Endodermal cell (in vitro differentiated cells): ENCODE measurements at regions not wholly inside any gene's neighbourhood (a gene's known extent, or its start where the extent isn't known, plus 50 kb on each side); places are given as distances from the start of the nearest gene placed in this dataset.

Source experiments
- DNase-seq: peaks from one replicate; pipeline ENCODE4 v3.0.0-alpha.2; 2017
- H3K27ac ChIP-seq: 2 replicates; pipeline ENCODE4 v1.5.1; 2013; ENCODE audit warnings: mild to moderate bottlenecking, low read depth, low read length, moderate library complexity
- H3K27me3 ChIP-seq: 2 replicates; pipeline ENCODE4 v1.6.1; 2013; ENCODE audit warnings: mild to moderate bottlenecking, low read length, moderate library complexity; ENCODE audit not compliant: insufficient read depth, control insufficient read depth, poor library complexity, severe bottlenecking
- H3K36me3 ChIP-seq: 2 replicates; pipeline ENCODE4 v1.7.0; 2013; ENCODE audit warnings: mild to moderate bottlenecking, low read length, moderate library complexity; ENCODE audit not compliant: control insufficient read depth, insufficient read depth
- H3K4me1 ChIP-seq: one replicate; pipeline ENCODE4 v1.7.0; 2013; ENCODE audit warnings: low read length; ENCODE audit not compliant: control insufficient read depth, insufficient read depth
- H3K4me3 ChIP-seq: 2 replicates; pipeline ENCODE4 v1.5.1; 2013; ENCODE audit warnings: mild to moderate bottlenecking, low read length, moderate library complexity
- H3K9ac ChIP-seq: 2 replicates; pipeline ENCODE4 v1.6.1; 2013; ENCODE audit warnings: mild to moderate bottlenecking, low read length, moderate library complexity; ENCODE audit not compliant: poor library complexity, severe bottlenecking; ENCODE audit errors: extremely low read depth
- H3K9me3 ChIP-seq: 2 replicates; pipeline ENCODE4 v1.6.1; 2013; ENCODE audit warnings: mild to moderate bottlenecking, low read length, moderate library complexity; ENCODE audit not compliant: control insufficient read depth
- H3K27ac Mint-ChIP-seq: 2 replicates; pipeline ENCODE4 v1.8.0; 2020; ENCODE audit warnings: mixed read lengths
- H3K27me3 Mint-ChIP-seq: 2 replicates; pipeline ENCODE4 v1.8.0; 2021; ENCODE audit warnings: mild to moderate bottlenecking, mixed read lengths; ENCODE audit not compliant: insufficient read depth
- H3K36me3 Mint-ChIP-seq: 2 replicates; pipeline ENCODE4 v1.8.0; 2020; ENCODE audit warnings: low read depth, mixed read lengths
- H3K4me1 Mint-ChIP-seq: 2 replicates; pipeline ENCODE4 v1.8.0; 2020; ENCODE audit warnings: mixed read lengths
- H3K4me3 Mint-ChIP-seq: 2 replicates; pipeline ENCODE4 v1.8.0; 2020; ENCODE audit warnings: mild to moderate bottlenecking, moderate library complexity, mixed read lengths
- H3K9me3 Mint-ChIP-seq: 2 replicates; pipeline ENCODE4 v1.8.0; 2020; ENCODE audit warnings: mild to moderate bottlenecking, mixed read lengths
- CTCF ChIP-seq: fragments of 200-600 bp; sonication (generic); conservative IDR thresholded peaks from 2 replicates; pipeline ENCODE4 v1.5.0; 2021; ENCODE audit warnings: antibody characterized with exemption, mild to moderate bottlenecking
- WGBS, 2 experiments: methylation state at CpG; one replicate each; pipeline versions ENCODE4 v1.1.5 to v1.1.7; 2013; ENCODE audit warnings: missing lambda C conversion rate in 2 of 2, mixed read lengths in 1 of 2; ENCODE audit not compliant: insufficient coverage in 1 of 2, insufficient read length in 1 of 2; 5-methylcytosine and 5-hydroxymethylcytosine counted together

GRCh38 chr7:131976411-131976810 lies 420.0 kb upstream of the PODXL start:
- H3K27me3 ChIP-seq = no peaks in the 10 kb centered on the region
- no peak overlapping the region for H3K4me3 ChIP-seq
- H3K27ac Mint-ChIP-seq = no peak overlapping the region
- H3K4me1 Mint-ChIP-seq = no peaks in the 10 kb centered on the region
- peaks cover 1% of the 10 kb centered on the region for H3K27me3 Mint-ChIP-seq
- DNase-seq = no peak
- TF ChIP-seq CTCF = no peak
- H3K36me3 Mint-ChIP-seq = no peaks in the 10 kb centered on the region
- 91 to 100% methylated on average over 3 of the region's 3 CpGs for WGBS, 2 experiments
- H3K4me3 Mint-ChIP-seq = no peak overlapping the region
- H3K9ac ChIP-seq = no peak overlapping the region
- no peaks in the 10 kb centered on the region for H3K9me3 ChIP-seq
- H3K27ac ChIP-seq = no peak overlapping the region
- no peaks in the 10 kb centered on the region for H3K9me3 Mint-ChIP-seq
- no peaks in the 10 kb centered on the region for H3K36me3 ChIP-seq
- H3K4me1 ChIP-seq = no peaks in the 10 kb centered on the region

GRCh38 chr7:131974671-131975070 lies 418.2 kb upstream of the PODXL start:
- H3K9me3 Mint-ChIP-seq = no peaks in the 10 kb centered on the region
- no peak for TF ChIP-seq CTCF

GRCh38 chr7:131972251-131972650 lies 415.8 kb upstream of the PODXL start:
- Mint-ChIP-seq H3K9me3 (no peaks in the 10 kb centered on the region), H3K27me3 (no peaks in the 10 kb centered on the region), H3K27ac (no peak overlapping the region), H3K4me3 (no peak overlapping the region), H3K36me3 (no peaks in the 10 kb centered on the region), H3K4me1 (no peaks in the 10 kb centered on the region)
- no peaks in the 10 kb centered on the region for H3K4me1 ChIP-seq
- H3K9me3 ChIP-seq = no peaks in the 10 kb centered on the region
- no peak overlapping the region for H3K4me3 ChIP-seq
- DNase-seq = no peak
- no peak overlapping the region for H3K27ac ChIP-seq
- TF ChIP-seq CTCF = no peak
- no peaks in the 10 kb centered on the region for H3K27me3 ChIP-seq
- no peak overlapping the region for H3K9ac ChIP-seq
- H3K36me3 ChIP-seq = no peaks in the 10 kb centered on the region
- WGBS, 2 experiments = 83 to 100% methylated on average over 2 of the region's 2 CpGs

More at GRCh38 chr7:131974671-131975070, 418.2 kb upstream of the PODXL start:
- Histone ChIP-seq H3K4me3 (no peak overlapping the region), H3K9me3 (no peaks in the 10 kb centered on the region), H3K27ac (no peak overlapping the region), H3K36me3 (no peaks in the 10 kb centered on the region), H3K27me3 (no peaks in the 10 kb centered on the region), H3K9ac (no peak overlapping the region), H3K4me1 (no peaks in the 10 kb centered on the region)
- DNase-seq = no peak
- H3K4me1 Mint-ChIP-seq = no peaks in the 10 kb centered on the region
- H3K27me3 Mint-ChIP-seq = no peaks in the 10 kb centered on the region
- H3K27ac Mint-ChIP-seq = no peak overlapping the region
- 81% methylated on average over 2 of the region's 2 CpGs; no CpG with 5 or more reads in 1 of the 2 experiments for WGBS, 2 experiments
- no peaks in the 10 kb centered on the region for H3K36me3 Mint-ChIP-seq
- no peak overlapping the region for H3K4me3 Mint-ChIP-seq
